ENCODE measurements at regions not wholly inside any gene's neighbourhood (a gene's known extent, or its start where the extent isn't known, plus 50 kb on each side); places are given as distances from the start of the nearest gene placed in this dataset.

DNA sequence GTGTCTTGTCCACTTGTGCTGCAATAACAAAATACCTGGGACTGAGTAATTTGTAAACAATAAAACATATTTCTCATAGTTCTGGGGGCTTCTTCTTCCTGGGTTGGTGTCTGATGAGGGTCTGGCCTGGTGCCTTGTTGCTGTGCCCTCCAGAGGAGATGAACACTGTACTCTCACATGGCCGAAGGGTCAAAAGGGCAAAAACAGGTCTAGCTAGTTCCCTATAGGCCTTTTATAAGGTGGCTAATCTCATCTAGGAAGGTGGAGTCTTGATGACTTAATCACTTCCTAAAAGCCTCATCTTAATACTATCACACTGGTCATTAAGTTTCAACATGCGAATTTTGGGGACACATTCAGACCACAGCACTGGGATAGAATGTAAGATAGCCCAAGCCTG is 228.4 kb downstream of the TLE3 start:
- H3K4me3 ChIP-seq = no peak overlapping the region
- no peak for TF ChIP-seq EP300 (IDR thresholded peaks at IDR 0.05)
- TF ChIP-seq, protein P1, sequence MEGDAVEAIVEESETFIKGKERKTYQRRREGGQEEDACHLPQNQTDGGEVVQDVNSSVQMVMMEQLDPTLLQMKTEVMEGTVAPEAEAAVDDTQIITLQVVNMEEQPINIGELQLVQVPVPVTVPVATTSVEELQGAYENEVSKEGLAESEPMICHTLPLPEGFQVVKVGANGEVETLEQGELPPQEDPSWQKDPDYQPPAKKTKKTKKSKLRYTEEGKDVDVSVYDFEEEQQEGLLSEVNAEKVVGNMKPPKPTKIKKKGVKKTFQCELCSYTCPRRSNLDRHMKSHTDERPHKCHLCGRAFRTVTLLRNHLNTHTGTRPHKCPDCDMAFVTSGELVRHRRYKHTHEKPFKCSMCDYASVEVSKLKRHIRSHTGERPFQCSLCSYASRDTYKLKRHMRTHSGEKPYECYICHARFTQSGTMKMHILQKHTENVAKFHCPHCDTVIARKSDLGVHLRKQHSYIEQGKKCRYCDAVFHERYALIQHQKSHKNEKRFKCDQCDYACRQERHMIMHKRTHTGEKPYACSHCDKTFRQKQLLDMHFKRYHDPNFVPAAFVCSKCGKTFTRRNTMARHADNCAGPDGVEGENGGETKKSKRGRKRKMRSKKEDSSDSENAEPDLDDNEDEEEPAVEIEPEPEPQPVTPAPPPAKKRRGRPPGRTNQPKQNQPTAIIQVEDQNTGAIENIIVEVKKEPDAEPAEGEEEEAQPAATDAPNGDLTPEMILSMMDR (IDR thresholded peaks at IDR 0.05) = no peak
- no peak for TF ChIP-seq POLR2A (IDR thresholded peaks at IDR 0.05)
- 36 to 44% methylated on average over 2 of the region's 2 CpGs for WGBS, 2 donors
- no peaks in the 10 kb centered on the region for H3K4me1 ChIP-seq
- no peak for DNase-seq (ENCODE audit: low spot score in 2 of 2)
- peaks cover 0 to 22% (median 4%) of the 10 kb centered on the region in 4 donors for H3K9me3 ChIP-seq
- no peaks in the 10 kb centered on the region for H3K27me3 ChIP-seq
- H3K36me3 ChIP-seq = no peaks in the 10 kb centered on the region
- H3K27ac ChIP-seq = no peak overlapping the region

DNA sequence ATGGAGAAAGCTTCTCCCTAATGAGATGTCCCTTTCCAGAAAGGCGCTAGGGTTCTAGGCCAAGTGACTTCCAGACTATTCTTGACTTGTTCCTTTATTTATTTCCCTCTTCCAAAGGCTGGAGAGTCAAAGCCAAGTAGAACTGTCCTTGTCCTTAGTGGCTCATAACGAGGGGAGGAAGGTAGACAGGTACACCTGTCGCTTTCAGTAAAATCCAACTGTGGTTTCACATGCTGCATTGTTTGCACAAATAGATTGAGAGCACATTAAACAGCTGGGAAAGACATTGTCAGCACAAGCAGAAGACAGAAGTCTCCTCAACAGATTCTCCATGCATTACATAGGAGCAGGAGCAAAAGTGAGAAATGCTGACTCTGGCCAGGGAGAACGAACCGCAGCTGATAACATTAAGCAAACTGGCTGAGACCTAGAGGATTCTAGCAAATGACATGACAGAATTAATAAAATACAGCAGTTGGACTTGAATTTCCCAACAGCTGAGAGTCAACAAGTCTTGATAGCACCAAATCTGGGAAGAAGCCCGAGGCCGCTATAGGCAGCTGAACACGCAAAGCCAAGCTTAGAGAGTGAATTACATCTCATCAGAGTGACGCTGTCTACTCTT is 227.7 kb downstream of the TLE3 start:
- no peaks in the 10 kb centered on the region for H3K27me3 ChIP-seq
- 83 to 90% methylated on average over 9 of the region's 9 CpGs for WGBS, 2 donors

DNA sequence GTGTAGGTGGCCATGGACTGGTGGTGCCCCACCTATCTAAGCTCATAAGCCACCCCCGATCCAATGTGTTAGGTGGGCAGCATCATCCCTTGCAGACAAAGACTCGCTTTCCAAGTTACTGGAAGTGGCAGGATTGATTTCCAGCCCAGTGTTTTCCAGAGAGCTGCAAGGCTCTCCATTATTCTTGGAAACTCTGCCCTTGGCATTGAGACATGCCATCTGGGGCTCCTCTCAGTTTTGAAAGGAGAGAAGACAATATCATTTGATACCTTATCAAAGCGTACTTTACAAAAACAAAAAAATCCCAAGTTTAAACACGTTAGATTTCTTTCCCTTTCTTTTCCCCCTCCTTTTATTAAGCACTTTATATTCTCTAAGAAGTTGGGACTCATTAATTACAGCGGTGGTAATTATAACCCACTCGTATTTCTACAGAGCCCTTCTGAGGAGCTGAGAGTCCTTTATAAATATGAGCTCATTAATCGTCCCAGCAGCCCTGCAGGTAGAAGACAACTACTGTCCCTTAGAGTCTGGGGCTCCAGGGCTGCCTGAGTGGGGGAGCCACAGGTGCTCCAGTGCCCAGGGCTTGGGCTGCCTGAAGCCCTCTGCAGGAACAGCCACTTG is 226.1 kb downstream of the TLE3 start:
- H3K27me3 ChIP-seq = no peaks in the 10 kb centered on the region
- no peak overlapping the region for H3K27ac ChIP-seq
- WGBS, 2 donors = 81 to 83% methylated on average over 7 of the region's 7 CpGs
- no peaks in the 10 kb centered on the region for H3K36me3 ChIP-seq
- no peak overlapping the region for H3K4me3 ChIP-seq
- H3K9me3 ChIP-seq = peaks cover 0 to 27% (median 4%) of the 10 kb centered on the region in 4 donors
- H3K4me1 ChIP-seq = no peaks in the 10 kb centered on the region
- TF ChIP-seq EP300 (IDR thresholded peaks at IDR 0.05) = no peak
- TF ChIP-seq POLR2A (IDR thresholded peaks at IDR 0.05) = no peak
- TF ChIP-seq, protein P1 (IDR thresholded peaks at IDR 0.05) = no peak
- DNase-seq (ENCODE audit: low spot score in 2 of 2) = no peak

More for the DNA sequence above, 227.7 kb downstream of the TLE3 start:
- no peak for DNase-seq (ENCODE audit: low spot score in 2 of 2)
- Histone ChIP-seq H3K4me3 (no peak overlapping the region), H3K27ac (no peak overlapping the region), H3K36me3 (no peaks in the 10 kb centered on the region), H3K4me1 (no peaks in the 10 kb centered on the region), H3K9me3 (peaks cover 0 to 27% (median 4%) of the 10 kb centered on the region in 4 donors)
- TF ChIP-seq, protein P1 (IDR thresholded peaks at IDR 0.05) = no peak
- TF ChIP-seq POLR2A (IDR thresholded peaks at IDR 0.05) (no peak), EP300 (IDR thresholded peaks at IDR 0.05) (no peak)

DNA sequence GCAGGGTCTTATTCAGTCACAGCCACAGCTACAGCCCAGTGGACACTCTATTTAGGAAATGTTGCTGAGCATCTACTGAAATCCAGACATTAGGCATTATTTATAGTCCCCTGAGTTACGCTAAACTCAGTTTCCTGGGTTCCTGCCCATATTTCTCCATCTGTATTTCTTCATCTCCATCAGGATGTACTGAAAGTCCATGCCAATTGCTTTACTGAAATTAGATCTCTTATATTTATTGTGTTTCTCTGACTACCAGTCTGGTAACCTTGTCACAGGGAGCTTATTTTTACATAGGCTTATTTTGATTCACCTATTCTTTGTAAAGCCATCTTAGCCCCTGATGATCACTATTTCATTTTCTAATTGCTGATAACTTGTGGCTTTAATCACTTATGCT is 223.9 kb downstream of the TLE3 start:
- H3K4me3 ChIP-seq = no peak overlapping the region
- no peaks in the 10 kb centered on the region for H3K27me3 ChIP-seq
- DNase-seq (ENCODE audit: low spot score in 2 of 2) = no peak
- WGBS, 2 donors = 83 to 86% methylated on average over 1 of the region's 1 CpG
- H3K36me3 ChIP-seq = no peaks in the 10 kb centered on the region
- H3K9me3 ChIP-seq = peaks cover 0 to 27% (median 4%) of the 10 kb centered on the region in 4 donors
- TF ChIP-seq, protein P1 (IDR thresholded peaks at IDR 0.05) = no peak
- TF ChIP-seq POLR2A (IDR thresholded peaks at IDR 0.05) (no peak), EP300 (IDR thresholded peaks at IDR 0.05) (no peak)
- no peaks in the 10 kb centered on the region for H3K4me1 ChIP-seq
- no peak overlapping the region for H3K27ac ChIP-seq

DNA sequence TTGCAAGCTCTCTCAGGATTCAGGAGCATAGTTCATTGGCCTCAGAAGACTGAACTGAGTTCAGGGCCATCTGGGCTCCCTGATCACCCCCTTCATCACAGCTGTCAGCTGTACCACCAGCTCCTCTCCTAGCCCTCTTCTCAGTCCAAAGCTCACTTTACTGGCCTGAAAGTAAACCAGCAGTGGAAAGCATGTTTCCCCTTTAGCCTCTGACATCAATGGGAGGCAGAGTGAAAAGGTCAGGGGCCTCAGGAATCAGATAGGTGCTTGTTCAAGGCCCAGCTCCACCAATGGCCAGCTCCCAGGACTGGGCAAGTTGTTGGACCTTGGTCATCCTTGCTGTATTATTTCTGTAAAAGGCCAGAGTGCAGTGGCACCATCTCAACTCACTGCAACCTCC is 223.4 kb downstream of the TLE3 start:
- no peak overlapping the region for H3K4me3 ChIP-seq

More for the DNA sequence above, 223.4 kb downstream of the TLE3 start:
- no peaks in the 10 kb centered on the region for H3K4me1 ChIP-seq
- no peaks in the 10 kb centered on the region for H3K36me3 ChIP-seq
- DNase-seq (ENCODE audit: low spot score in 2 of 2) = no peak
- H3K9me3 ChIP-seq = peaks cover 0 to 27% (median 4%) of the 10 kb centered on the region in 4 donors
- TF ChIP-seq EP300 (IDR thresholded peaks at IDR 0.05) = no peak
- TF ChIP-seq, protein P1 (IDR thresholded peaks at IDR 0.05) = no peak
- TF ChIP-seq POLR2A (IDR thresholded peaks at IDR 0.05) = no peak
- no peak overlapping the region for H3K27ac ChIP-seq
- no peaks in the 10 kb centered on the region for H3K27me3 ChIP-seq

All from tibial nerve (tissue), 4 donors.